Activated CD4-positive, alpha-beta T cell treated with anti-CD3 and anti-CD28 coated beads, Interleukin-2, amount 10 ng/mL, durations not matched to agents 24 days and 14 days (primary cell): ENCODE measurements at regions not wholly inside any gene's neighbourhood (a gene's known extent, or its start where the extent isn't known, plus 50 kb on each side); places are given as distances from the start of the nearest gene placed in this dataset.

Experiments used
- DNase-seq: peaks from one replicate; pipeline ENCODE4 v3.0.0; 2022
- H3K27ac Mint-ChIP-seq: one replicate; pipeline ENCODE4 v1.8.0; 2022; ENCODE audit warnings: mild to moderate bottlenecking, mixed read lengths
- H3K27me3 Mint-ChIP-seq: one replicate; pipeline ENCODE4 v1.8.0; 2022; ENCODE audit warnings: mixed read lengths
- H3K36me3 Mint-ChIP-seq: one replicate; pipeline ENCODE4 v1.8.0; 2022; ENCODE audit warnings: low read depth, mild to moderate bottlenecking, mixed read lengths
- H3K4me1 Mint-ChIP-seq: one replicate; pipeline ENCODE4 v1.8.0; 2021; ENCODE audit warnings: mixed read lengths
- H3K4me3 Mint-ChIP-seq: one replicate; pipeline ENCODE4 v1.8.0; 2022; ENCODE audit warnings: mild to moderate bottlenecking, moderate library complexity, mixed read lengths
- H3K9me3 Mint-ChIP-seq: one replicate; pipeline ENCODE4 v1.8.0; 2021; ENCODE audit warnings: mixed read lengths
- intact Hi-C: fragments of 100-400 bp; cut with micrococcal nuclease; formaldehyde crosslinking; loops from one replicate; pipeline ENCODE4 v1.15.1; 2023

DNA sequence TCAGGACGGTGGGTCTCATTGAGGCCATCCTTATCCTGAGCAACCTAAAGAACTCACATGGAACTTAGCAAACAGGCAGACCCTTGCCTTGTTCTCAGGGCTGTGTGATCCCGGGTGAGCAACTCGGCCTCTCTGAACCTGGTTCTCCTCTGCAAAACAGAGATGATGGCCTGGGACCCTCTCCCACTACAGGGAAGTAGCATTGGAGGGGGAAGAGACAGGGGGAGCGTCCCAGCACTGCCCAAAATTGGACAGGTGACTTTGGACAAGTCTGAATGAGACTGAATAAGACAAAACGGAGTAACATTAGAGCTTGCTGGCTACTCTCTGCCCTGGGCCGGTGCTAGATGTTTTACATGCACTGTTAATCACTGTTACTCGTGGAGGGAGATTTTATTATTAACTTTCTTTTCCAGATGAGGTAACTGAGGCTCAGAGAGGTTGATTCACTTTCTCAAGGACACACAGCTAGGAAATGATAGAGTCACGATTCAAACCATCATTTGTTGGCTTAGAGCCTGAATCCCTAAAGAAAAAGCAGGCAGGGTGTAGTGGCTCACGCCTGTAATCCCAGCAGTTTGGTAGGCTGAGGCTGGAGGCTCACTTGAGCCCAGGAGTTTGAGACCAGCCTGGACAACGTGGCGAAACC, 136.4 kb downstream of the C9orf50 start:
- no peak for DNase-seq
- H3K4me1 Mint-ChIP-seq, result peaks cover 40% of the 10 kb centered on the region
- H3K36me3 Mint-ChIP-seq, result peaks cover 7% of the 10 kb centered on the region
- H3K27ac Mint-ChIP-seq, result peak overlapping the region; percentile 81
- no peaks in the 10 kb centered on the region for H3K27me3 Mint-ChIP-seq
- no peaks in the 10 kb centered on the region for H3K9me3 Mint-ChIP-seq
- H3K4me3 Mint-ChIP-seq, result peak overlapping the region; percentile 0
- intact Hi-C loops, result loop anchor here (1.0 kb wide), 1 partner anchor 24 kb away; no protein-coding TSS in a partner anchor

DNA sequence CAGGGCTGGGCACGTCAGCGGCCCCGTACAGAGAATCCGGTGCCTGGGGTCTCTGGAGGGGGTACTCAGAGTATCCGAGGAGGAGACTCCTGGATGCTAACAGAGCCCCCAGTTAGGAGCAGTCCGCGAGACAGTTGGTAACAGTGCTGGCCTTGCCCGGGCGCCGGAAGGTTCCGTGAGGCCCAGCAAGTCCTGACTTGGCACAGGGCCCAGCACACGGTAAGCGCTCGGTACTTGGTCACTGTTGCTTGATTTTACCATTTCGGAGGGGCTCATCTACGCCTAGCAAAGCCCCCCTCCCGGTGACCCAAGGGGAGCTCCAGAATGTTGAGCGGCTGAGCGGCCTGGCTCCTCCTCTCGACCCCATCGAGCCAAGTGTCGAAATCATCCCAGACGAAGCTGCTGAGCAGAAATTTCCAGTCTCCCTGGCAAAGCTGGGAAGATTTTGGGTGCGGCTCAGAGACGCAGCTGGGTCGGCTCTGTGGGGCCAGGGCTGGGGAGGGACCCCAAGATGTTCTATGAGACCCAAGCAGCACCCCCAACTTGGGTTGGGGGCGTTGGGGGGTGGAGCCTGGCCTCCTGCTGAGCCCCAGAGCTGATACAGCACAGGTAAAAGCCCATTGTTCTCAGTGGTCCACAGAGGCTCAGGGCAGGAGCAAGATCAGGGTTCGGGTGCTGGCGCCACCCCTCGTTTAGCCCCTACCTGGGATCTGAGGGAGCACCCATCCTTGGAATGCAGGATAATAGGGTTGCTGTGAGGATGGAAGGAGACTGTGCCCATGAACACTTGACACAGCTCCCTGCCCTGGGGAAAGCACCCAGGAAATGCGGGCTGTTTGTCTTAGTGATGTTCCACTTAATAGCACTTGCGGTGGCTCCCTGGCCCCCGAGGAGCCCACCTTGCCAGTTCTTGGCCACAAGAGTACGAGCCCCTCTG, 137.2 kb downstream of the C9orf50 start:
- peaks cover 40% of the 10 kb centered on the region for H3K4me1 Mint-ChIP-seq
- DNase-seq, result peak; percentile 76
- H3K4me3 Mint-ChIP-seq, result peak overlapping the region; percentile 74

DNA sequence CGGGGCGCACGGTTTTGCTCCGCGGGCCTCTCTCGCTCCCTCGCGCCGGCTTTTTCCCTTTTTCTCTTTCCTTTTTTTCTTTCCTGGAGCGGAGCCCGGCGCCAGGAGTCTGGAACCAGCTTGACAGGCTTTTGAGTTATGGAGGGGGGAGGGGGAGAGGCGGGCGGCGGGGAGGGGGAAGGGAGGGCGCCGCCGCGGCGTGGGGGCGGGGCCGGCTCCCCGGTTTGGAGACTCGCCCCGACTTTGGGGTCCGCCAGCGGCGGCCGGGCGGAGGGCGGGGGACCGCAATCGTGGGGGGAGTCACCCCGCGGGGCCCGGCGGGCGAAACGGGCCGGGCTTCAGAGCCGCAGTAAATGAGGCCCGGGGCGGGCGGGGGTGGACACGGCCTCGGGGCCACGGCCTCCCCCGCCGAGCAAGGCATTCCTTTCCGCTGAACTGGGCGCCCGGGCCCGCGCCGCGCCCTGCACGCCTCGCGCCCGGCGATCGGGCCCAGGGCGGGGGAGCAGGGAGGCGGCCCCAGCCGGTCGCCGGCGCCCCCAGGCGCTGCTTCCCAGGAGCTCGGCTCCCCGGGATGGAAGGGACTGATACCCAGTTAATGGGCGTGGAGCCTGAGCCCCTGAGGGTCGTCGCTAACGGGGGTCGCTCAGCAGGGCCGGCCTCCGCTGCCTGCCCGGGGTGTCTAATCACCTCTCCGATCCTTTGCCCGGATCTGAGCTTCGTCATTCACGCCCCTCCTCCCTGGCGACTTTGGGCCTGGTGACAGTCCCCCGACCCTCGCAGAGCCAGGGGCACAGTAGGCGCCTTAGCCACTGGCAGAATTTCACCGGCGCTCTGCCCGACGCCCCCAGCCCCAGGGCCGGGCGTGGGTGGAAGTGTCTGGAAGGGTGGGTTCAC, 138.1 kb downstream of the C9orf50 start:
- intact Hi-C loops, result loop anchor here (2.0 kb wide), 1 partner anchor 14 kb away; no protein-coding TSS in a partner anchor
- Mint-ChIP-seq H3K9me3 (no peaks in the 10 kb centered on the region), H3K4me3 (peak overlapping the region; percentile 74), H3K27me3 (no peaks in the 10 kb centered on the region), H3K36me3 (peaks cover 1% of the 10 kb centered on the region), H3K4me1 (peaks cover 38% of the 10 kb centered on the region), H3K27ac (peak overlapping the region; percentile 76)
- peak; percentile 81 for DNase-seq

More for the DNA sequence above, 137.2 kb downstream of the C9orf50 start:
- peak overlapping the region; percentile 76 for H3K27ac Mint-ChIP-seq
- H3K9me3 Mint-ChIP-seq, result no peaks in the 10 kb centered on the region
- intact Hi-C loops, result loop anchor here (1.0 to 2.0 kb wide), 2 partner anchors 13 to 23 kb away; no protein-coding TSS in a partner anchor
- peaks cover 2% of the 10 kb centered on the region for H3K36me3 Mint-ChIP-seq
- no peaks in the 10 kb centered on the region for H3K27me3 Mint-ChIP-seq

DNA sequence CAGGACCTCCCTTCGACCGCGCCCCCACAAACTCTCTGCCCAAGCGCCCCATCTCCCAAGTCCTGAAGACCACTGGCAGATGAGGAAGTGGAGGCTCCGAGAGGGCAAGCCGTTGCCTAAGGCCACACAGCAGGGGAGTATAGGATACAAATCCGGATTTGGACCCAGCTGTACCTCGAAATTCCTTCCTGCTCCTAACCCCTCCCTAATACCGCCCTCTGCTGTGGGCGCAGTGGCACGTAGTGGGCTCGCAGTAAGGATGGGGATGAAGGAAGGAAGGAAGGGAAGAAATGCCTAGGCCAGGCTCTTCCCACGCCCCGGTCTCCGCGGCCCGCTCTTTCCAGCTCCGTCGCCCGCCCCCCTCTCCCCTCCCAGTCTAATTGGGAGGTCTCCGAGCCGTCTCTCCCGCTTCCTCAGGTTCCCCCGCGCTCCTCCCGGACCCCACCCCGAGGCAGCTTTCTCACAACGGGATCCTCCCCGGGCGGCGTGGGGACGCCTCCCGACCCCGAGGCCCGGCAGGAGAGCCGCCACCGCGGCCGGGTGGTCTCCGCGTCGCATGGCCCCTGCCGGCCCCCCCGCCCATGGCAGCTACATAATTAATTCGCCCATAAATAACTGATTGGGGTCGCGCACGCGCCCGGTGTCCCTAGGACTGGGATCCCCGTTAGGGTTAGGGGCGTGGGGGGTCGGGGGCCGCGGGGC, 138.9 kb downstream of the C9orf50 start:
- no peak overlapping the region for H3K27ac Mint-ChIP-seq
- intact Hi-C loops, result loop anchor here (2.0 kb wide), 1 partner anchor 15 kb away; no protein-coding TSS in a partner anchor
- H3K4me1 Mint-ChIP-seq, result peaks cover 31% of the 10 kb centered on the region
- DNase-seq, result no peak
- peak overlapping the region; percentile 68 for H3K4me3 Mint-ChIP-seq
- H3K36me3 Mint-ChIP-seq, result no peaks in the 10 kb centered on the region
- H3K9me3 Mint-ChIP-seq, result no peaks in the 10 kb centered on the region
- H3K27me3 Mint-ChIP-seq, result no peaks in the 10 kb centered on the region

DNA sequence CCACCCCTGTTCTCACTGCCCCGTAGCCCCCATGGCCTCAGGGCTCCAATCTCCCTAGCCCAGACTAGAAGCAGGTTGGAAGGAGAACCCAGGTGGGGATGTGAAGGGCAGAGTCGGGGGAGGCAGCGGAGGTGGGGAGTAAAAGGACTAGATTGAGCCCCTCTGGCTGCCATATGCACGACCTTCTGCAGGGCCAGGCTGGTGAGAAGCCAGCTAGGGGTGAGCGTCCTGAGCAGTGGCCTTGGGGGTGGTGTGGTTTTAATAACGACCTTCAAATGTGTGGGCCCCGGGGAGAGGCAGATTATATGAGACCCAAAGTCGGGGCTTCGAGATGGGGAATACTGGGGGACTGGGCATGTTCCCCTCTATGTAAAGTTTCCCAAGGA, 139.5 kb downstream of the C9orf50 start:
- peak overlapping the region; percentile 45 for H3K27ac Mint-ChIP-seq
- DNase-seq, result no peak

DNA sequence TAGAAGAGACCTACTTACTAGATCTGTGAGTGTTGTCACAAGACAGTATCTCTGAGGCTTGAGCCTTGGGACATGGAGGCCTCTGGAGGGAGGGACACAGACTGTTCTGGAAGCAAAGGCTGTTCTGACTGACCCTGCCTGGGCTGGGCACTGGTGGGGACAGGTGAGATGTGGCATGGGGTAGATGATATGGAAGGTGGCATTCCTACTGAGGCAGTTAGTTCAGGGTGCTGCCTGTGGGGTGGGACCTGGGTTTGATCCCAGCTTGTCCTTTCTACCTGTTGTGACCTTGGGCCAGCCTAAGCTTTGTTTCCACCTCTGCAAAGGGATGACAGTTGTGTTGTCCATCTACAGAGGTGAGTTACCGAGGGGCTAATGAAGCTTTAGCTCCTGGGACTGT, 140.2 kb downstream of the C9orf50 start:
- DNase-seq, result no peak
- H3K4me3 Mint-ChIP-seq, result no peak overlapping the region
- intact Hi-C loops, result no loop called here
- no peaks in the 10 kb centered on the region for H3K36me3 Mint-ChIP-seq
- peaks cover 22% of the 10 kb centered on the region for H3K4me1 Mint-ChIP-seq
- H3K27ac Mint-ChIP-seq, result no peak overlapping the region
- no peaks in the 10 kb centered on the region for H3K27me3 Mint-ChIP-seq
- no peaks in the 10 kb centered on the region for H3K9me3 Mint-ChIP-seq

More for the DNA sequence above, 139.5 kb downstream of the C9orf50 start:
- intact Hi-C loops, result no loop called here
- H3K9me3 Mint-ChIP-seq, result no peaks in the 10 kb centered on the region
- H3K27me3 Mint-ChIP-seq, result no peaks in the 10 kb centered on the region
- H3K4me3 Mint-ChIP-seq, result peak overlapping the region; percentile 55
- H3K36me3 Mint-ChIP-seq, result no peaks in the 10 kb centered on the region
- peaks cover 27% of the 10 kb centered on the region for H3K4me1 Mint-ChIP-seq

DNA sequence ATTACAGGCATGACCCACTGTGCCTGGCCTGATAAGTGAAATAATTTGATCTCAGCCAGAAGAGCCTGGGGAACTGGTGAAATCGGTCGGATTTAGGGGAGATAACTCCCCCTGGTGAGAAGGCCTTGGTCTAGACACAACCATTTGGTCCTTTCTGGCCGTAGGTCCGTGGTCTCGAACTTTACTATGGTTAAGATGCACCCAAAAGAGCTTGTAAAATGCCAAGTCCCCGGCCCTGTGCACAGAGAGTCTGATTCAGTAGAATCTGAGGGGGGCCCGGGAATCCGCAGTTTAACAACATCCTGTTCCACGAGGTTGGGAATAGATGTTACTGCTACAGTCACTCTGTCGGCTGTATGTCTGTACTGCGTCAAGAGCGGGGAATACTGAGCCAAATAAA, 140.7 kb downstream of the C9orf50 start:
- Mint-ChIP-seq H3K9me3 (no peaks in the 10 kb centered on the region), H3K27ac (no peak overlapping the region), H3K36me3 (no peaks in the 10 kb centered on the region), H3K27me3 (no peaks in the 10 kb centered on the region), H3K4me3 (no peak overlapping the region), H3K4me1 (peaks cover 17% of the 10 kb centered on the region)
- no peak for DNase-seq
- intact Hi-C loops, result no loop called here

DNA sequence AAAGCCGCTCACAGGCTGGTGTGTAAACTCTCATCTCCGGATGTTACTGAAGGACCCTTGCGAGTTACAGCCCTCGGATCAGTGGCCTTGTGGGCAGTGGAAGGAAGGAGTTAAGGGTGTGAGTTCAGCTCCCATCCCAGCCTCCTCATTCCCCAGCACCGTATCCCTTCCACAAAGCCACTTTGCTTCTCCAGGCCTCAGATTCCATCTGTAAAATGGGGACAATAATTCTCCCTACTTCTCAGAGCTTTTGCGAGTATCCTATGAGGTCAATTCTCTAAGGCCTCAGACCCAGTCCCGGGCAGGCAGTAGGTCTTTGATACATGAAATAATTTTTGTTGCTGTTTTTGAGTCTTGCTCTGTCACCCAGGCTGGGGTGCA, 141.3 kb downstream of the C9orf50 start:
- Mint-ChIP-seq H3K4me1 (peaks cover 16% of the 10 kb centered on the region), H3K9me3 (no peaks in the 10 kb centered on the region), H3K36me3 (no peaks in the 10 kb centered on the region), H3K27ac (no peak overlapping the region), H3K27me3 (no peaks in the 10 kb centered on the region), H3K4me3 (no peak overlapping the region)
- no peak for DNase-seq
- intact Hi-C loops, result no loop called here

DNA sequence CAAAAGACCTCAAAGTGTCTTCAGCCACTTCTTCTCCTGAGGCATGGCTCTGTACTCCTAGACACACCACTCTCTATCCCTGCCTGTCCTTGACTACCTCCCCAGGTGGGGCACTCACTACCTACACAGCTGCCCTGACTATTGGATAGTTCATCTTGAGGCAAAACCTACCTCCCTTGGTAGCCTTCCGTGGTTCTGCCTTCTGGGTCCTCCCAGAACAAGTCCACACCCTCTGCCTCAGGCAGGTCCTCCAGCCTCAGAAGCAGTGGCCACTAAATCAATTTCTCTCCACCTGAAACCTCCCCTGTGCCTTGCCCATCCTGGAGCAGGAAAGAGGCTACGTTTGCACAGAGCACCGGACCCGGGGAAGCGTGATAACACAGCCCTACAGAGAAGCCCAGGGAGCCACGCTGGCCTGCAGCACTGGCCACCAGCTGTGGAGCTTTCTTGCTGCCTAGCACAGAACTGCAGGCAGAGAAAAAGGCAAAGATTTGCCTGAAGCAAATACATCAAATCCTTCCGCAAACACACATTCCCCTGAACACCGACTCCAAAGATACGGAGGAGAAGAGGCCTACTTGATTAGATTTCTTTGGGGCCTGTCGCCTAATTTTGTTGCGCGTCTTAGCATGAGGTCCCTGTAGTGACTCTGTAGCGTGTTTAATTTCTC, 141.8 kb downstream of the C9orf50 start:
- Mint-ChIP-seq H3K9me3 (no peaks in the 10 kb centered on the region), H3K4me1 (peaks cover 13% of the 10 kb centered on the region), H3K36me3 (no peaks in the 10 kb centered on the region), H3K27me3 (no peaks in the 10 kb centered on the region), H3K4me3 (no peak overlapping the region), H3K27ac (no peak overlapping the region)
- DNase-seq, result no peak
- intact Hi-C loops, result no loop called here

DNA sequence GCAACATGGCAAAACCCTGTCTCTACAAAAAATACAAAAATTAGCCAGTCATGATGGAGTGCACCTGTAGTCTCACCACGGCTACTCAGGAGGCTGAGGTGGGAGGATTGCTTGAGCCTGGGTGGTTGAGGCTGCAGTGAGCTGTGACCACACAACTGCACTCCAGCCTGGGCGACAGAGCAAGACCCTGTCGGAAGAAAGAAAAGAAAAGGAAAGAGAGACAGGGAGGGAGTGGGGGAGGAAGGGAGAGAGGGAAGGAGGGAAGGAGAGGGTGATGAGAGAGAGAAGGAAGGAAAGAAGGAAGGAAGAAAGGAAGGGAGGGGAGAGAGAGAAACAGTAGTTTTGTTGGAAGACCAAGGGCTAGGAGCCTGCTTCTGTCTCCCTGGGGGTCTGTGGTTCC, 142.4 kb downstream of the C9orf50 start:
- no peak overlapping the region for H3K27ac Mint-ChIP-seq
- H3K27me3 Mint-ChIP-seq, result no peaks in the 10 kb centered on the region
- peaks cover 11% of the 10 kb centered on the region for H3K4me1 Mint-ChIP-seq
- H3K9me3 Mint-ChIP-seq, result no peaks in the 10 kb centered on the region
- intact Hi-C loops, result no loop called here
- no peak for DNase-seq
- H3K4me3 Mint-ChIP-seq, result no peak overlapping the region
- H3K36me3 Mint-ChIP-seq, result no peaks in the 10 kb centered on the region

DNA sequence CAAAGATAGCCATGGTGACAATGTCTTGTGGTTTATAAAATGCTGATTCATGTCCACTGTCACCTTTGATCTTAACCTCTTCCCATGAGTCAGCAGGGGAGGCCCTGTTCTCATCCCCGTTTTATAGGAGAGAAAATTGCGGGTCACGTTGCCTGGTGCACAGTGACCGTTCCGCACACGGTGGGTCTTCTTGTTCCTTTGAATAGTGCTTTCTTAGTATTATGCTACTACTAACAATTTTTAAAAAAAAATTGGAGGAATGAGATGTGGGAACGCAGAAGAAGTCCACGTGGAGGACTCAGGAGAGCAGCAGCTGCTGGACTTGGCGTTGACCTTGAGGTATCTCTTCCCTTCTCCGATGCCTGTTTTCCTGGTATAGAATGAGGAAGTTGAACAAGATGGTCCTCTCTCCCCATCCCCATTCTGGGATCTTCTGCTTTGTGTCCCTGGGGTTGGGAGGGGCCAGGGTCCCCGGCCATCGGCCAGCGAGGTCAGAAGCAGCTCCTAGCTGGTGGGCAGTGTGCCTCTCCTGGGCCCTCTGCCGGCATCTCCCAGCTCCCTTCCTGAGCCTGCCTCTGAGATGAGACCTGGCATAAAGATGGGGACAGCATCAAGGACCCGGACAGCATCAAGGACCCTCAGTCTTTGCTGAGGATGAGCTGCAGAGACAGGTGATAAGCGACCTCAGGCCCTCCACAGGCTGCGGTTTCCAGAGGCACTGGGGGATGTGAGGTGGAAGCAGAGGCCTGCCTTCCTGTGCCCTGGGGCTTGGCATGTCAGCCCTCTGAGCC, 143.9 kb downstream of the C9orf50 start:
- Mint-ChIP-seq H3K4me1 (peaks cover 11% of the 10 kb centered on the region), H3K9me3 (no peaks in the 10 kb centered on the region), H3K4me3 (no peak overlapping the region), H3K27ac (no peak overlapping the region), H3K36me3 (no peaks in the 10 kb centered on the region), H3K27me3 (no peaks in the 10 kb centered on the region)
- no peak for DNase-seq
- intact Hi-C loops, result no loop called here

DNA sequence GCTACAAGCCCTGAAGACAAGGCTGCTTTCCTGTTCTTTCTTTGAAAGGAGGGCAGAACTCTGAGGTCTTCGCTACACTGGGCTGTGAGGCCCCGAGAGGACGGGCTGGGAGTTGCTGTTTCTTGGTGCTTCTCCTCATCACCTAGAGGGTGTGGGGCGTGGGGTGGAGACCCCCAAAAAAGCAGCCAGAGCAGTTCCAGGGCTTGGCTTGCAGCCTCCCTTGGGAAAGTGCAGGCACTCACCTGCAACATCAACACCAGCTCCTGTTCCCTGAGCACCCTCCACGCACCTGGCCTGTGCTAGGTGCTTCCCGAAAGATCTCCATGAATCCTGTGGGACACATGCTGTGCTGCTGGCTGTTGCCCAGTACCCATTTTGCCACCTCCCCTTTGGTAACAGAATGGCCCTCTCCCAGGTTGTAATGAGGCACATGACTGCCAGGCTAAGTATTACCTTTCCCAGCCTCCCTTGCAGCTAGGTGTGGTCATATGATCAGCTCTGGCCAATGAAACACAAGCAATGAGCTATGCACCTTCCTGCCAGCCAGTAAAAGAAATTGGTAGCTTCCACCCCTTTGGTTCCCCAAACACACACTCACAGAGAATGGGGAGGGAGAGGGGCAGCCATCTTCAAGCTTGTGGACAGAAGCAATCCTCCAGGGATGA, 146.0 kb downstream of the C9orf50 start:
- intact Hi-C loops, result no loop called here
- Mint-ChIP-seq H3K36me3 (no peaks in the 10 kb centered on the region), H3K4me3 (no peak overlapping the region), H3K9me3 (no peaks in the 10 kb centered on the region), H3K4me1 (peaks cover 21% of the 10 kb centered on the region), H3K27ac (no peak overlapping the region), H3K27me3 (no peaks in the 10 kb centered on the region)
- DNase-seq, result no peak
